ENCODE measurements at regions not wholly inside any gene's neighbourhood (a gene's known extent, or its start where the extent isn't known, plus 50 kb on each side); places are given as distances from the start of the nearest gene placed in this dataset.

- H3K9me3 ChIP-seq (ENCODE audit: control insufficient read depth in 2 of 3, insufficient read depth in 1 of 3, low read length in 3 of 3), result no peaks in the 10 kb centered on the region
- H3K36me3 ChIP-seq (ENCODE audit: control insufficient read depth in 2 of 3, insufficient read depth in 3 of 3, low read length in 3 of 3), result no peaks in the 10 kb centered on the region
- peaks cover 0 to 8% (median 0%) of the 10 kb centered on the region in 3 donors for H3K4me1 ChIP-seq (ENCODE audit: control insufficient read depth in 2 of 3, insufficient read depth in 2 of 3, low read depth in 1 of 3, low read length in 3 of 3)
- no peak for FAIRE-seq
- H3K27ac ChIP-seq (ENCODE audit: low read depth in 2 of 2, low read length in 2 of 2), result no peak overlapping the region
- H3K27me3 ChIP-seq (ENCODE audit: control insufficient read depth, insufficient read depth, low read length), result no peaks in the 10 kb centered on the region
- TF ChIP-seq CTCF (IDR thresholded peaks at IDR 0.05; ENCODE audit: borderline replicate concordance, extremely low read depth, insufficient read depth), result no peak
- DNase-seq, result no peak
- intact Hi-C loops (cut with DNase I), result no loop called here
- H3K4me3 ChIP-seq (ENCODE audit: low read length in 3 of 3), result no peak overlapping the region
- no peak overlapping the region for H3K9ac ChIP-seq (ENCODE audit: low read length in 3 of 3)
Observed at GRCh38 chr9:96031916-96032534, 156.5 kb downstream of the ERCC6L2 start.

DNA sequence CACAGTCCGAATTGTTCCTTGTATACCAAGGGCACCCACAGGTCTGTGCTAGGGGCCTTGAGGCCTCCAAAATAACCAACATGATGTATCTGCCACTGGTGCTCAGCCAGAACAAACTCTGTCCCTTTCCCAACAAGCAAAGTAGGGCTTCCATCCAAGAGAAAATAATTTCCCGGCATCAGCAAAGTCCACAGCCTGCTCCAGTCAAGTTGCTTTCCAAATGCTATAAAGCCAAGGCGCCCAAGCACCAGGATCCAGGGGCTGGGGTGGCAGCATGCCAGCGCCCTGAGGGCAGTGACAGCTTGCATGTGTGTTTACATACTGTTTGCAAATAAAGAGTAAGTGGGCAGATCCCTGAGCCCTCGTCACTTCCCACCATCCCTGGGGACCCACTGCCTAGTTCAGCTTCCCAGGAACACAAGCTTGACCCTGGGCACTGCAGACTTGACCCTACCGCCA lies 155.9 kb downstream of the ERCC6L2 start:
- intact Hi-C loops (cut with DNase I), result no loop called here
- FAIRE-seq (no peak), DNase-seq (peak in 3 of 5 donors; percentile 24 to 90 (median 82))
- no peaks in the 10 kb centered on the region for H3K9me3 ChIP-seq (ENCODE audit: control insufficient read depth in 2 of 3, insufficient read depth in 1 of 3, low read length in 3 of 3)
- no peak for TF ChIP-seq CTCF (IDR thresholded peaks at IDR 0.05; ENCODE audit: borderline replicate concordance, extremely low read depth, insufficient read depth)
- no peaks in the 10 kb centered on the region for H3K27me3 ChIP-seq (ENCODE audit: control insufficient read depth, insufficient read depth, low read length)
- H3K4me3 ChIP-seq (ENCODE audit: low read length in 3 of 3), result no peak overlapping the region
- no peak overlapping the region for H3K9ac ChIP-seq (ENCODE audit: low read length in 3 of 3)
- H3K4me1 ChIP-seq (ENCODE audit: control insufficient read depth in 2 of 3, insufficient read depth in 2 of 3, low read depth in 1 of 3, low read length in 3 of 3), result peaks cover 0 to 12% (median 0%) of the 10 kb centered on the region in 3 donors
- H3K27ac ChIP-seq (ENCODE audit: low read depth in 2 of 2, low read length in 2 of 2), result no peak overlapping the region
- H3K36me3 ChIP-seq (ENCODE audit: control insufficient read depth in 2 of 3, insufficient read depth in 3 of 3, low read length in 3 of 3), result no peaks in the 10 kb centered on the region

DNA sequence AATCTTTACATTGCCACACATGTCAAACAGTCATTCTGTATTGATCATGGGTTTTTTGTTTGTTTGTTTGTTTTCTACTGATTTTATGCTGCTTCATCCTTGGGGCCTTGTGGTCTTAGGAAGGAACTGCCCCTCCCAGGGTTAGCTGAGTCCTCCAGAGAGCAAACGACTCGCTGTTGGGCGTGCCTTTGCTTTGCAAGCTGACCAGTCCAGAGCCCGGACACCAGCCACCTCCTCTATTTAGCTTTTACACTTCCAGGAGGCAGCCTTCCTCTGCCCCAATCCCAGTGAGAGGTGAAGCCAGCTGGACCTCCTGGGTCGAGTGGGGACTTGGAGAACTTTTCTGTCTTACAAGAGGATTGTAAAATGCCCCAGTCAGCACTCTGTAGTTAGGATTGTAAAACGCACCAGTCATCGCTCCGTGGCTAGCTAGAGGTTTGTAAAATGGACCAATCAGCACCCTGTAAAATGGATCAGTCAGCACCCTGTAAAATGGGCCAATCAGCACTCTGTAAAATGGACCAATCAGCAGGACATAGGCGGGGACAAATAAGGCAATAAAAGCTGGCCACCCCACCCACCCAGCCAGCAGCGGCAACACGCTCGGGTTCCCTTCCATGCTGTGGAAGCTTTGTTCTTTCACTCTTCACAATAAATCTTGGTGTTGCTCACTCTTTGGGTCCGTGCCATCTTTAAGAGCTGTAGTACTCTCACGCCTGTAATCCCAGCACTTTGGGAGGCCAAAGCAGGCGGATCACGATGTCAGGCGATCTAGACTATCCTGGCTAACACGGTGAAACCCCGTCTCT lies 154.4 kb downstream of the ERCC6L2 start:
- Histone ChIP-seq H3K27ac (ENCODE audit: low read depth in 2 of 2, low read length in 2 of 2) (no peak overlapping the region), H3K4me3 (ENCODE audit: low read length in 3 of 3) (no peak overlapping the region), H3K9me3 (ENCODE audit: control insufficient read depth in 2 of 3, insufficient read depth in 1 of 3, low read length in 3 of 3) (no peaks in the 10 kb centered on the region), H3K27me3 (ENCODE audit: control insufficient read depth, insufficient read depth, low read length) (no peaks in the 10 kb centered on the region), H3K9ac (ENCODE audit: low read length in 3 of 3) (no peak overlapping the region), H3K4me1 (ENCODE audit: control insufficient read depth in 2 of 3, insufficient read depth in 2 of 3, low read depth in 1 of 3, low read length in 3 of 3) (peaks cover 0 to 12% (median 0%) of the 10 kb centered on the region in 3 donors), H3K36me3 (ENCODE audit: control insufficient read depth in 2 of 3, insufficient read depth in 3 of 3, low read length in 3 of 3) (no peaks in the 10 kb centered on the region)
- no peak for DNase-seq
- FAIRE-seq, result no peak
- intact Hi-C loops (cut with DNase I), result no loop called here
- no peak for TF ChIP-seq CTCF (IDR thresholded peaks at IDR 0.05; ENCODE audit: borderline replicate concordance, extremely low read depth, insufficient read depth)
